ENCODE measurements at regions not wholly inside any gene's neighbourhood (a gene's known extent, or its start where the extent isn't known, plus 50 kb on each side); places are given as distances from the start of the nearest gene placed in this dataset.

- DNase-seq (ENCODE audit: low read depth), result no peak
These were observed 196.1 kb upstream of the ESRRG start for GRCh38 chr1:216919060-216919970.

GRCh38 chr1:216916890-216917438 is 193.7 kb upstream of the ESRRG start:
- DNase-seq (ENCODE audit: low read depth), result no peak

- no peak for DNase-seq (ENCODE audit: low read depth)
These were observed 191.7 kb upstream of the ESRRG start for GRCh38 chr1:216914974-216915373.

- DNase-seq (ENCODE audit: low read depth), result no peak
These were observed 190.7 kb upstream of the ESRRG start for GRCh38 chr1:216913976-216914375.

GRCh38 chr1:216910081-216910840 is 187.0 kb upstream of the ESRRG start:
- DNase-seq (ENCODE audit: low read depth), result no peak

GRCh38 chr1:216908126-216908525 is 184.9 kb upstream of the ESRRG start:
- no peak for DNase-seq (ENCODE audit: low read depth)

GRCh38 chr1:216907100-216907499 is 183.9 kb upstream of the ESRRG start:
- DNase-seq (ENCODE audit: low read depth), result no peak

- DNase-seq (ENCODE audit: low read depth), result no peak
These were observed 182.6 kb upstream of the ESRRG start for GRCh38 chr1:216905781-216906180.

GRCh38 chr1:216905137-216905536 is 181.9 kb upstream of the ESRRG start:
- DNase-seq (ENCODE audit: low read depth), result no peak

- no peak for DNase-seq (ENCODE audit: low read depth)
These were observed 181.2 kb upstream of the ESRRG start for GRCh38 chr1:216904471-216904870.

GRCh38 chr1:216903382-216903740 is 180.1 kb upstream of the ESRRG start:
- peak; percentile 52 for DNase-seq (ENCODE audit: low read depth)

- peak; percentile 6 for DNase-seq (ENCODE audit: low read depth)
These were observed 179.6 kb upstream of the ESRRG start for GRCh38 chr1:216902669-216903381.

- DNase-seq (ENCODE audit: low read depth), result no peak
These were observed 176.9 kb upstream of the ESRRG start for GRCh38 chr1:216900116-216900620.

GRCh38 chr1:216898801-216899200 is 175.6 kb upstream of the ESRRG start:
- no peak for DNase-seq (ENCODE audit: low read depth)

GRCh38 chr1:216896146-216896545 is 172.9 kb upstream of the ESRRG start:
- no peak for DNase-seq (ENCODE audit: low read depth)

GRCh38 chr1:216894494-216894893 is 171.3 kb upstream of the ESRRG start:
- no peak for DNase-seq (ENCODE audit: low read depth)

- DNase-seq (ENCODE audit: low read depth), result no peak
These were observed 169.4 kb upstream of the ESRRG start for GRCh38 chr1:216892581-216893160.

- no peak for DNase-seq (ENCODE audit: low read depth)
These were observed 167.6 kb upstream of the ESRRG start for GRCh38 chr1:216890871-216891270.

- DNase-seq (ENCODE audit: low read depth), result no peak
These were observed 165.5 kb upstream of the ESRRG start for GRCh38 chr1:216888731-216889130.

- DNase-seq (ENCODE audit: low read depth), result no peak
These were observed 163.8 kb upstream of the ESRRG start for GRCh38 chr1:216887032-216887431.

GRCh38 chr1:216884614-216885229 is 161.5 kb upstream of the ESRRG start:
- no peak for DNase-seq (ENCODE audit: low read depth)
